OCI-LY3 (cell line): ENCODE measurements at regions not wholly inside any gene's neighbourhood (a gene's known extent, or its start where the extent isn't known, plus 50 kb on each side); places are given as distances from the start of the nearest gene placed in this dataset.

Experiments used
- H2AFZ ChIP-seq: fragments of 200-600, 300-600 bp; shearing (Covaris generic); 2 replicates; pipeline ENCODE4 v1.6.0; 2014; ENCODE audit warnings: antibody characterized with exemption, low read depth, low read length
- H3K27ac ChIP-seq: fragments of 200-600, 300-600 bp; sonication (generic); 2 replicates; pipeline ENCODE4 v1.5.1; 2014; ENCODE audit warnings: mild to moderate bottlenecking, low read length, moderate library complexity, mixed read lengths
- H3K27me3 ChIP-seq: fragments of 200-600, 300-600 bp; sonication (generic); 2 replicates; pipeline ENCODE4 v1.6.1; 2014; ENCODE audit warnings: low read depth, low read length, mixed read lengths
- H3K36me3 ChIP-seq: fragments of 200-600, 300-600 bp; sonication (generic); replicated peaks from 2 replicates; pipeline ENCODE3; 2014; ENCODE audit warnings: low read depth, low read length, mixed read lengths
- H3K4me1 ChIP-seq: fragments of 300-600, 200-600 bp; sonication (generic); 2 replicates; pipeline ENCODE4 v1.6.1; 2014; ENCODE audit warnings: low read length, mixed read lengths
- H3K4me2 ChIP-seq: fragments of 200-600, 300-600 bp; sonication (generic); 2 replicates; pipeline ENCODE4 v1.6.1; 2014; ENCODE audit warnings: low read length, mixed read lengths
- H3K4me3 ChIP-seq: fragments of 300-600, 200-600 bp; sonication (generic); 2 replicates; pipeline ENCODE4 v1.5.1; 2014; ENCODE audit warnings: antibody characterized with exemption, mild to moderate bottlenecking, low read length, moderate library complexity
- H3K79me2 ChIP-seq: fragments of 300-600, 200-600 bp; shearing (Covaris generic); 2 replicates; pipeline ENCODE4 v1.6.1; 2014; ENCODE audit warnings: mild to moderate bottlenecking, low read length, mixed read lengths
- H3K9ac ChIP-seq: fragments of 300-600, 200-600 bp; shearing (Covaris generic); 2 replicates; pipeline ENCODE4 v1.6.0; 2014; ENCODE audit warnings: mild to moderate bottlenecking, low read length, moderate library complexity
- H3K9me3 ChIP-seq: fragments of 200-600, 300-600 bp; shearing (Covaris generic); 2 replicates; pipeline ENCODE4 v1.6.1; 2014; ENCODE audit warnings: low read length, mixed read lengths; ENCODE audit not compliant: insufficient read depth
- H4K20me1 ChIP-seq: fragments of 200-600, 300-600 bp; sonication (generic); 2 replicates; pipeline ENCODE4 v1.6.1; 2016; ENCODE audit warnings: low read length, mixed read lengths; ENCODE audit not compliant: insufficient read depth
- EZH2phosphoT487 ChIP-seq: fragments of 200-600 bp; shearing (Covaris generic); IDR thresholded peaks from 2 replicates; pipeline ENCODE4 v1.6.1; 2018; ENCODE audit warnings: antibody characterized with exemption, mixed run types, low read depth
- TF ChIP-seq, protein P1 (sequence below): fragments of 200-600, 300-600 bp; sonication (generic); IDR thresholded peaks from 2 replicates; pipeline ENCODE4 v1.5.1; 2014; ENCODE audit warnings: antibody characterized with exemption, low read length, low read depth

DNA sequence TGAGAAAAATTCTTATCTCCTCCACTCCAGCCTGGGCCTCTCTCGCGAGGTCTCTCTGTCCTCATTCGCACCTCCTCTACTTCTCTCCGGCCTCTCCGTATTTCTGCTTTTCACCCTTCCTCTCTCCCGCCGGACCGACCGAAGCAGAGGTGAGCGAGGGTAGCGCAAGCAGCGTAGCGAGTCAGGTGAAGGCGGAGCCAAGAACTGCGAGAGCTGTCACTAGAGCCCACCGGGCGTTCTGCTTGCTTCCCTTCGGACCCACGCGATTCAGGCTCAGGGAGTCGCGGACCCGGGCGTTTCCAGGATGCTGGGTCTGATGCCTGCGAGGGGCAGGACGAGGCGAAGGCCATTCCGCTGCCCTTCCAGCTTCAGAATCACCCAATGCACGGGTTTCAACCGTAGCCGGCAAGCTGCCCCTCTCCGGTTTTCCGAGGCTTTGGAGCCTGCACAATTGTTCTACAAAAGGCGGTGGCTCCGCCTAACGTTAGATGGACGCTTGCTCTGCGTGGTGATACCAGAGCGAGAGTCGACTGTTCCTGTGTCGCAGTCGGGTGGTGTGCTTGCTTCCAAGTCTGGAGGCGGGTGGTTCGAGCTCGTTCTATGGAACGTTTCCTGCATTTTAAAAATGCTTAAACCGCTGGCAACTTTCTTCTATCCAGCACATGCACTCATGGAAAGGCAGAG is 310.2 kb downstream of the FAM72C start:
- Histone ChIP-seq H3K27me3 (no peaks in the 10 kb centered on the region), H2AFZ (no peak overlapping the region), H3K9ac (no peak overlapping the region), H3K79me2 (no peaks in the 10 kb centered on the region), H4K20me1 (no peaks in the 10 kb centered on the region), H3K4me3 (no peak overlapping the region), H3K9me3 (no peaks in the 10 kb centered on the region), H3K27ac (no peak overlapping the region), H3K4me2 (no peak overlapping the region), H3K36me3 (no peaks in the 10 kb centered on the region), H3K4me1 (no peaks in the 10 kb centered on the region)
- no peak for TF ChIP-seq EZH2phosphoT487
- TF ChIP-seq, protein P1, sequence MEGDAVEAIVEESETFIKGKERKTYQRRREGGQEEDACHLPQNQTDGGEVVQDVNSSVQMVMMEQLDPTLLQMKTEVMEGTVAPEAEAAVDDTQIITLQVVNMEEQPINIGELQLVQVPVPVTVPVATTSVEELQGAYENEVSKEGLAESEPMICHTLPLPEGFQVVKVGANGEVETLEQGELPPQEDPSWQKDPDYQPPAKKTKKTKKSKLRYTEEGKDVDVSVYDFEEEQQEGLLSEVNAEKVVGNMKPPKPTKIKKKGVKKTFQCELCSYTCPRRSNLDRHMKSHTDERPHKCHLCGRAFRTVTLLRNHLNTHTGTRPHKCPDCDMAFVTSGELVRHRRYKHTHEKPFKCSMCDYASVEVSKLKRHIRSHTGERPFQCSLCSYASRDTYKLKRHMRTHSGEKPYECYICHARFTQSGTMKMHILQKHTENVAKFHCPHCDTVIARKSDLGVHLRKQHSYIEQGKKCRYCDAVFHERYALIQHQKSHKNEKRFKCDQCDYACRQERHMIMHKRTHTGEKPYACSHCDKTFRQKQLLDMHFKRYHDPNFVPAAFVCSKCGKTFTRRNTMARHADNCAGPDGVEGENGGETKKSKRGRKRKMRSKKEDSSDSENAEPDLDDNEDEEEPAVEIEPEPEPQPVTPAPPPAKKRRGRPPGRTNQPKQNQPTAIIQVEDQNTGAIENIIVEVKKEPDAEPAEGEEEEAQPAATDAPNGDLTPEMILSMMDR, result no peak

DNA sequence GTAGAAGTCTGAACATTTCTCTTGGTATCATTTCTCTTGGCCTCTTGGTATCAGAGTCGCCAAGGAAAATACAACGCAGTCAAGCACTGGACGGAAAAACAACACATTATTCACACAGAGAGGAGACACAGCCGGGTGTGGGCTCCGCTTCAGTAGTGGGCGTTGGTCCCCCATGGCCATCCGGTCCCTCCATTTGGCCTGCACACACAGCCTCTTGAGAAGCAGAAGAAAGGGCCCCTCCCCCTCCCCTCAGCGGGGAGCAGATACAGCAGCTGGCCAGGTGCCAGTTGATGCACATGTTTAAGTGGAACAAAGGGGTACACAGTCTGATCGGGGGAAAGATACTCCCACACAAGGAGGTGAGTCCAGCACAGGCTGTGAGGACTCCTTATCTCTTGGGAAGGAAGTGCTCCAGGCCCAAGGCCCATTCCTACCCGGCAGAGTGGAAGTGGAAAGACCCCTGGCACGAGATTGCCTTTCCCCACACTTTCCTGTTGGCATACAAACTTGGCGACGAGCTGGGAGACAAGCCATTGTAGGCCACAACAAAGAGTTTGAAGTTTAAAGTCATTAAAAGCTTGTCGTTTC is 311.3 kb downstream of the FAM72C start:
- H2AFZ ChIP-seq, result no peak overlapping the region

DNA sequence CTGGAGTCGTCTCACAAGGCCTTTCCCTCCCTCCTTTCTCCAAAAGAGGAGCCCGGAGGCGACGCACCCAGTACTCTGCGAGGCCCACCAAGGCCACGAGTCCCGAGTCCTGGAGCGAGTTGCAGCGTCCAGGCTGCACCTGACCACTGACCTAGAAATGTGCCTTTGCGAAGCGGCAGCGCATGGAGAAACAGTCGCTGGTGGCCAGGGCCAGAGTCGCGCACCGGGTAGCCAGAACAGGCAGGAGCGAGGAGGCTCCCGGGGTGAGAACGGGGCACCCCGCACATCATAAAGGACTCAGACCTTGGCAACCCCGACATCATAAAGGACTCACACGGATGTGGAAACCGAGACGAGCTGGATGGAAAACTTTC is 318.4 kb downstream of the FAM72C start:
- Histone ChIP-seq H3K79me2 (no peaks in the 10 kb centered on the region), H3K36me3 (no peaks in the 10 kb centered on the region), H2AFZ (no peak overlapping the region), H3K4me1 (no peaks in the 10 kb centered on the region), H3K9me3 (peaks cover 15% of the 10 kb centered on the region; the same call in 1 of the 2 replicates), H3K9ac (no peak overlapping the region), H3K4me2 (no peak overlapping the region), H3K27me3 (no peaks in the 10 kb centered on the region), H3K27ac (no peak overlapping the region), H4K20me1 (no peaks in the 10 kb centered on the region), H3K4me3 (no peak overlapping the region)
- no peak for TF ChIP-seq EZH2phosphoT487

More for the DNA sequence above, 311.3 kb downstream of the FAM72C start:
- no peak overlapping the region for H3K9ac ChIP-seq
- H3K36me3 ChIP-seq, result no peaks in the 10 kb centered on the region
- no peak for TF ChIP-seq EZH2phosphoT487
- TF ChIP-seq, protein P1, result no peak
- H3K27ac ChIP-seq, result no peak overlapping the region
- no peaks in the 10 kb centered on the region for H3K9me3 ChIP-seq
- no peak overlapping the region for H3K4me3 ChIP-seq
- H3K27me3 ChIP-seq, result no peaks in the 10 kb centered on the region
- H4K20me1 ChIP-seq, result no peaks in the 10 kb centered on the region
- no peaks in the 10 kb centered on the region for H3K4me1 ChIP-seq
- no peaks in the 10 kb centered on the region for H3K79me2 ChIP-seq
- H3K4me2 ChIP-seq, result no peak overlapping the region

DNA sequence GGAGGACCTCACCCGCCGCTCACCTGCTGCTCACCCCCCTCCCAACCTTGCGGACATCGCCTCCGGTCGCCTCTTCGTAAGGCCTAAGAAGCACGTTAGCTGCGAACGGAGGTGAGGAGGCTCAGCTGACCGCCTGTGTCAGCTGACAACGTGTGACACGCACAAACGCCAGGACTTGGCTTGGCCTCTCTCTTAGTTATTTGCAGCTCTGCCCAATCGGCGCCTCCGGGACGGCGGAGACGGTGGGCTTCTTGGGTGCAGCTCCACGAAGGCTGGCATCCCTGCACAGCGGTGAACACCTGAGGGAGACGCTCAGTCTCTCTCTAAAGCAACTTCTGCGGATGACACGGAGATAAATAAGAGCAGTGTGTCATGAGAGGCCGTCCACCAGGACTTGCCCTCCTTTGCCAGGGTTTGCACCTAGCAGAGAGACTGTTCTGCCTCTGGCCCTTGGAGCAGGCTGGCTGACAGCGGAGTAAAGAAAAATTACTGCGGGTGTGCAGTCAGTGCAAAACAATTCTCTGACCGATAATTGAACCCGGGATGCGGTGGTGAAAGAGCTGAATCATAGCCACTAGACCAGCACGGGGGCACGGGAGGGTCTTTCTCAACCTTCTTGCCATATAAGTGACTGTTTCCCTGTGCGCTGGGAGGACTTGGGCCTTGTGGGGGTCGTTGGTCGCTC is 318.9 kb downstream of the FAM72C start:
- Histone ChIP-seq H4K20me1 (no peaks in the 10 kb centered on the region), H3K36me3 (no peaks in the 10 kb centered on the region), H3K4me3 (no peak overlapping the region), H3K4me1 (no peaks in the 10 kb centered on the region), H3K9ac (no peak overlapping the region), H2AFZ (no peak overlapping the region), H3K4me2 (no peak overlapping the region), H3K27me3 (no peaks in the 10 kb centered on the region), H3K9me3 (peaks cover 15% of the 10 kb centered on the region; the same call in 1 of the 2 replicates), H3K79me2 (no peaks in the 10 kb centered on the region), H3K27ac (no peak overlapping the region)
- no peak for TF ChIP-seq EZH2phosphoT487
- TF ChIP-seq, protein P1, result no peak
